HEK293 (cell line): ENCODE measurements at regions not wholly inside any gene's neighbourhood (a gene's known extent, or its start where the extent isn't known, plus 50 kb on each side); places are given as distances from the start of the nearest gene placed in this dataset.
"Not testable (repeated sequence)": the region's sequence is repeated elsewhere in the genome, so short reads cannot be mapped to it uniquely, and the experiment has no call there.

Experiments used
- CTCF ChIP-seq: fragments of 450-650 bp; formaldehyde crosslinking; IDR thresholded peaks from 2 replicates; pipeline ENCODE4 v1.5.1; 2016; ENCODE audit warnings: missing biosample characterization, missing genetic modification characterization
- ZNF423 ChIP-seq: fragments of 450-650 bp; formaldehyde crosslinking; IDR thresholded peaks from 2 replicates; pipeline ENCODE4 v1.5.1; 2016; ENCODE audit warnings: missing biosample characterization, missing genetic modification characterization

- TF ChIP-seq CTCF, ZNF423: not testable (repeated sequence)
Measured at GRCh38 chr3:5944061-5944460, 756.6 kb downstream of the EDEM1 start.
